ENCODE measurements at regions not wholly inside any gene's neighbourhood (a gene's known extent, or its start where the extent isn't known, plus 50 kb on each side); places are given as distances from the start of the nearest gene placed in this dataset.

DNA sequence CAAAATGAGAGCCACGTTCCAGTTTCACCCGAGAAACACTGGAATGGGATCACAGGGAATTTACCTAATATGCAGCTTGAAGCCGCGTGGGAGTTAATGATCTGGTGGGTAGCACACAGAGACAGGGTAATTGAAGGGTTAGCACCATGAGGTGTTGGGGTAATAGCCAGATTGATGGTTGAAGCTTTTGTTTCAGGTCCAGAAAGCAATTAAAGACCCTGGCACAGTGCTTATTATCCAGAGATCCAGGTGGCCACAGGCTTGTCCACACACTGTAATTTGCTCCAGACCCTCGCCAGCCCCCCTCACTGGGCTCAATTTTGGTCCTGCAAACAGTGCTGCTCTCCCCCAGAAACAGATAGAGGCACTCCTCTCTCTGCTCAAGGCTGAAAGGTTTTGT, 282.5 kb upstream of the ISX start:
- ChIA-PET POLR2A (no interaction called here), CTCF (no interaction called here)
- WGBS (ENCODE audit: missing lambda C conversion rate) = 0% methylated on average over 2 of the region's 5 CpGs
- FAIRE-seq = no peak
- Histone ChIP-seq H3K9me3 (no peaks in the 10 kb centered on the region), H3K27ac (no peak overlapping the region), H3K4me1 (no peaks in the 10 kb centered on the region), H3K4me3 (no peak overlapping the region), H3K4me2 (no peak overlapping the region)
- TF ChIP-seq REST (IDR thresholded peaks at IDR 0.05) (no peak), EP300 (IDR thresholded peaks at IDR 0.05) (no peak), CBX2 (IDR thresholded peaks at IDR 0.05; ENCODE audit: borderline replicate concordance, low read depth) (no peak), HOXA7 (CRISPR knock-in tag; IDR thresholded peaks at IDR 0.05) (no peak), ZNF302 (CRISPR knock-in tag; IDR thresholded peaks at IDR 0.05) (no peak), ZFP36 (IDR thresholded peaks at IDR 0.05; ENCODE audit: borderline replicate concordance, partially characterized antibody) (no peak), HOXB13 (CRISPR knock-in tag; IDR thresholded peaks at IDR 0.05; ENCODE audit: low read depth) (no peak), MYC (IDR thresholded peaks at IDR 0.05; ENCODE audit: borderline replicate concordance, low read length) (no peak), PBX3 (IDR thresholded peaks at IDR 0.05) (no peak), ZSCAN20 (CRISPR knock-in tag; IDR thresholded peaks at IDR 0.05) (no peak), RARB (CRISPR knock-in tag; IDR thresholded peaks at IDR 0.05) (no peak)
- TF ChIP-seq, protein P1, sequence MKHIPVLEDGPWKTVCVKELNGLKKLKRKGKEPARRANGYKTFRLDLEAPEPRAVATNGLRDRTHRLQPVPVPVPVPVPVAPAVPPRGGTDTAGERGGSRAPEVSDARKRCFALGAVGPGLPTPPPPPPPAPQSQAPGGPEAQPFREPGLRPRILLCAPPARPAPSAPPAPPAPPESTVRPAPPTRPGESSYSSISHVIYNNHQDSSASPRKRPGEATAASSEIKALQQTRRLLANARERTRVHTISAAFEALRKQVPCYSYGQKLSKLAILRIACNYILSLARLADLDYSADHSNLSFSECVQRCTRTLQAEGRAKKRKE (CRISPR knock-in tag; IDR thresholded peaks at IDR 0.05; ENCODE audit: low read depth) = no peak
- no peak for DNase-seq (ENCODE audit: low read depth in 1 of 2, low spot score in 1 of 2)
- no peak for ATAC-seq

DNA sequence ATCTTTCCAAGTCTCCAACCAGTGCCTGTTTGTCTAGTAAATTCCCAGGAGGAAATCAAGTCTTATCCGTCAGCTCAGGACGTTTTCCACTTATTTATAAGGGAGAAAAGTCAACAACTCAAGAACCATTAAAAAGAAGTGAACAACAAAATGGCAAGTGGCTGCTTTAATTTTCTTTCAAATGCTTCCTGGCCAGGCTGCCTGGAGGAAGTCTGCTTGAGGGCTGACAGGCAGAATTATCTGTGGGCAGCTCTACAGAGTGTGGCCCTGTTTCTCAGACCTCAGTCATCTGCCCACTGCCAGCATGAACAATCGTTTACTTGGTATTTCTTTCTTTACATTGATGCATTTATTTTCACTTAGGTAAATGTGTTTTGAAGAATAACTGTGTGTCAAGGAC, 281.9 kb upstream of the ISX start:
- Histone ChIP-seq H3K4me3 (no peak overlapping the region), H3K9me3 (no peaks in the 10 kb centered on the region), H3K4me1 (no peaks in the 10 kb centered on the region), H3K27ac (no peak overlapping the region), H3K4me2 (no peak overlapping the region)
- DNase-seq (ENCODE audit: low read depth in 1 of 2, low spot score in 1 of 2) (no peak), ATAC-seq (no peak), FAIRE-seq (no peak)
- CTCF ChIA-PET = no interaction called here
- POLR2A ChIA-PET = no interaction called here
- 2% methylated on average over 3 of the region's 3 CpGs for WGBS (ENCODE audit: missing lambda C conversion rate)
- TF ChIP-seq EHMT2 (IDR thresholded peaks at IDR 0.05; ENCODE audit: low read depth) = no peak
- TF ChIP-seq CEBPB (IDR thresholded peaks at IDR 0.05) = no peak
- TF ChIP-seq REST (IDR thresholded peaks at IDR 0.05) = no peak
- TF ChIP-seq PBX3 (IDR thresholded peaks at IDR 0.05) = no peak
- no peak for TF ChIP-seq HOXA7 (CRISPR knock-in tag; IDR thresholded peaks at IDR 0.05)
- no peak for TF ChIP-seq HOXB5 (CRISPR knock-in tag; IDR thresholded peaks at IDR 0.05)
- TF ChIP-seq RFX5 (IDR thresholded peaks at IDR 0.05) = no peak
- TF ChIP-seq E2F6 (IDR thresholded peaks at IDR 0.05; ENCODE audit: borderline replicate concordance, low read depth) = no peak
- TF ChIP-seq CTCF (IDR thresholded peaks at IDR 0.05) = no peak
- TF ChIP-seq BCL3 (IDR thresholded peaks at IDR 0.05) = no peak
- TF ChIP-seq, protein P1 (CRISPR knock-in tag; IDR thresholded peaks at IDR 0.05; ENCODE audit: low read depth) = no peak
- TF ChIP-seq JUNB (IDR thresholded peaks at IDR 0.05) = no peak
- no peak for TF ChIP-seq RARB (CRISPR knock-in tag; IDR thresholded peaks at IDR 0.05)
